HEK293 (cell line): ENCODE measurements at regions not wholly inside any gene's neighbourhood (a gene's known extent, or its start where the extent isn't known, plus 50 kb on each side); places are given as distances from the start of the nearest gene placed in this dataset.

Source experiments
- CTCF ChIA-PET: fragments of 350-600 bp; formaldehyde crosslinking; extraction: SDS; loops from one replicate; lab custom pipeline; 2021; ENCODE audit warnings: antibody characterized with exemption; lab: Yijun Ruan, JAX
- POLR2A ChIA-PET: fragments of 300-600 bp; formaldehyde crosslinking; extraction: SDS; loops from one replicate; lab custom pipeline; 2020; ENCODE audit warnings: antibody characterized with exemption, inconsistent platforms; lab: Yijun Ruan, JAX
- H3K27ac ChIP-seq: fragments of 200-500 bp; sonication (Bioruptor generic); 2 replicates; pipeline ENCODE4 v1.5.1; 2014; ENCODE audit warnings: low read depth, low read length, control low read depth, inconsistent platforms; ENCODE audit errors: extremely low read depth
- H3K36me3 ChIP-seq, 2 experiments: fragments of 200-500 bp in 1 of 2; sonication (Bioruptor generic) in 1 of 2; 1 replicate in 1 of 2; 2 replicates in 1 of 2; pipeline ENCODE4 v1.5.1; 2014 to 2017; ENCODE audit warnings: inconsistent platforms in 2 of 2, low read length in 2 of 2; ENCODE audit not compliant: control insufficient read depth in 2 of 2, insufficient read depth in 1 of 2
- H3K4me1 ChIP-seq: fragments of 200-500 bp; sonication (Bioruptor generic); 2 replicates; pipeline ENCODE4 v1.5.1; 2014; ENCODE audit warnings: mild to moderate bottlenecking, low read length, inconsistent platforms; ENCODE audit not compliant: control insufficient read depth, insufficient read depth
- H3K4me3 ChIP-seq: 2 replicates; pipeline ENCODE4 v1.5.1; 2011; ENCODE audit warnings: low read depth, mild to moderate bottlenecking, control low read depth, low read length, moderate library complexity
- H3K9me3 ChIP-seq: fragments of 200-500 bp; sonication (Bioruptor generic); 2 replicates; pipeline ENCODE4 v1.5.1; 2014; ENCODE audit warnings: low read depth, low read length, inconsistent platforms; ENCODE audit not compliant: control insufficient read depth, insufficient read depth
- HOXD13 ChIP-seq: sonication (generic); formaldehyde crosslinking; IDR thresholded peaks from 2 replicates; pipeline ENCODE4 v1.8.0; 2022; ENCODE audit warnings: missing genetic modification reagents, borderline replicate concordance
- INSM2 ChIP-seq: fragments of 450-650 bp; formaldehyde crosslinking; IDR thresholded peaks from 2 replicates; pipeline ENCODE4 v1.5.1; 2016; ENCODE audit warnings: missing biosample characterization, missing genetic modification characterization
- KLF10 ChIP-seq: fragments of 450-650 bp; IDR thresholded peaks from 2 replicates; pipeline ENCODE4 v1.5.1; 2018; ENCODE audit warnings: missing biosample characterization, mild to moderate bottlenecking, missing genetic modification characterization
- PRDM4 ChIP-seq: fragments of 450-650 bp; formaldehyde crosslinking; IDR thresholded peaks from 2 replicates; pipeline ENCODE4 v1.5.1; 2017; ENCODE audit warnings: missing biosample characterization, missing genetic modification characterization
- WT1 ChIP-seq: fragments of 450-650 bp; formaldehyde crosslinking; IDR thresholded peaks from 2 replicates; pipeline ENCODE4 v1.5.1; 2016; ENCODE audit warnings: missing biosample characterization, missing genetic modification characterization
- ZBTB44 ChIP-seq: fragments of 450-650 bp; IDR thresholded peaks from 2 replicates; pipeline ENCODE4 v1.5.1; 2018; ENCODE audit warnings: missing biosample characterization, mild to moderate bottlenecking, missing genetic modification characterization
- ZBTB6 ChIP-seq: fragments of 450-650 bp; formaldehyde crosslinking; IDR thresholded peaks from 2 replicates; pipeline ENCODE4 v1.5.1; 2017; ENCODE audit warnings: missing biosample characterization, missing genetic modification characterization
- ZFP37 ChIP-seq: fragments of 450-650 bp; formaldehyde crosslinking; IDR thresholded peaks from 2 replicates; pipeline ENCODE4 v1.5.1; 2016; ENCODE audit warnings: missing biosample characterization, missing genetic modification characterization
- ZNF138 ChIP-seq: fragments of 450-650 bp; formaldehyde crosslinking; IDR thresholded peaks from 2 replicates; pipeline ENCODE4 v1.5.1; 2016; ENCODE audit warnings: missing biosample characterization, missing genetic modification characterization, borderline replicate concordance
- ZNF140 ChIP-seq: fragments of 450-650 bp; formaldehyde crosslinking; IDR thresholded peaks from 2 replicates; pipeline ENCODE4 v1.5.1; 2016; ENCODE audit warnings: missing biosample characterization, missing genetic modification characterization
- ZNF366 ChIP-seq: fragments of 450-650 bp; formaldehyde crosslinking; conservative IDR thresholded peaks from 2 replicates; pipeline ENCODE4 v1.5.1; 2016; ENCODE audit warnings: missing biosample characterization, missing genetic modification characterization
- ZNF398 ChIP-seq: fragments of 450-650 bp; formaldehyde crosslinking; IDR thresholded peaks from 2 replicates; pipeline ENCODE4 v1.5.1; 2017; ENCODE audit warnings: missing biosample characterization, missing genetic modification characterization
- ZNF423 ChIP-seq: fragments of 450-650 bp; formaldehyde crosslinking; IDR thresholded peaks from 2 replicates; pipeline ENCODE4 v1.5.1; 2016; ENCODE audit warnings: missing biosample characterization, missing genetic modification characterization
- ZNF433 ChIP-seq: fragments of 450-650 bp; formaldehyde crosslinking; IDR thresholded peaks from 2 replicates; pipeline ENCODE4 v1.5.1; 2016; ENCODE audit warnings: missing biosample characterization, missing genetic modification characterization, low read depth
- ZNF549 ChIP-seq: fragments of 450-650 bp; IDR thresholded peaks from 2 replicates; pipeline ENCODE4 v1.5.1; 2018; ENCODE audit warnings: missing biosample characterization, missing genetic modification characterization, mild to moderate bottlenecking, inconsistent platforms, moderate library complexity
- ZNF558 ChIP-seq: fragments of 450-650 bp; formaldehyde crosslinking; IDR thresholded peaks from 2 replicates; pipeline ENCODE4 v1.5.1; 2016; ENCODE audit warnings: missing biosample characterization, missing genetic modification characterization
- ZNF560 ChIP-seq: fragments of 450-650 bp; formaldehyde crosslinking; IDR thresholded peaks from 2 replicates; pipeline ENCODE4 v1.5.1; 2017; ENCODE audit warnings: missing biosample characterization, missing genetic modification characterization, borderline replicate concordance
- ZNF571 ChIP-seq: fragments of 450-650 bp; formaldehyde crosslinking; IDR thresholded peaks from 2 replicates; pipeline ENCODE4 v1.5.0; 2017; ENCODE audit warnings: missing biosample characterization, missing genetic modification characterization
- ZNF585B ChIP-seq: fragments of 450-650 bp; formaldehyde crosslinking; IDR thresholded peaks from 2 replicates; pipeline ENCODE4 v1.5.1; 2016; ENCODE audit warnings: missing biosample characterization, missing genetic modification characterization
- ZNF621 ChIP-seq: fragments of 450-650 bp; formaldehyde crosslinking; IDR thresholded peaks from 2 replicates; pipeline ENCODE4 v1.5.1; 2017; ENCODE audit warnings: missing biosample characterization, missing genetic modification characterization
- ZNF639 ChIP-seq: fragments of 450-650 bp; formaldehyde crosslinking; IDR thresholded peaks from 2 replicates; pipeline ENCODE4 v1.5.1; 2016; ENCODE audit warnings: missing biosample characterization, missing genetic modification characterization
- ZNF645 ChIP-seq: fragments of 450-650 bp; formaldehyde crosslinking; IDR thresholded peaks from 2 replicates; pipeline ENCODE4; 2016; ENCODE audit warnings: missing biosample characterization, missing genetic modification characterization
- ZNF677 ChIP-seq: fragments of 450-650 bp; IDR thresholded peaks from 2 replicates; pipeline ENCODE4 v1.5.0; 2018; ENCODE audit warnings: missing biosample characterization, mild to moderate bottlenecking, missing genetic modification characterization, moderate library complexity
- ZNF843 ChIP-seq: fragments of 450-650 bp; formaldehyde crosslinking; IDR thresholded peaks from 2 replicates; pipeline ENCODE4 v1.5.1; 2016; ENCODE audit warnings: missing biosample characterization, missing genetic modification characterization

- CTCF ChIA-PET, result interaction anchor here (0.5 kb wide), 1 partner anchor 214 kb away, joined by 3 read pairs; no protein-coding TSS in a partner anchor
- POLR2A ChIA-PET, result interaction anchor here (0.6 kb wide), 1 partner anchor 241 kb away, joined by 3 read pairs; no protein-coding TSS in a partner anchor
- Histone ChIP-seq H3K36me3 (no peaks in the 10 kb centered on the region), H3K4me1 (no peaks in the 10 kb centered on the region), H3K9me3 (no peaks in the 10 kb centered on the region), H3K27ac (no peak overlapping the region), H3K4me3 (no peak overlapping the region)
- TF ChIP-seq ZNF138 (tag by site-specific recombination) (no peak), HOXD13 (CRISPR knock-in tag) (no peak), ZNF549 (tag by site-specific recombination) (no peak), ZNF585B (no peak), ZBTB44 (tag by site-specific recombination) (no peak), ZBTB6 (tag by site-specific recombination) (no peak), ZNF560 (no peak), ZNF571 (tag by site-specific recombination) (no peak), ZFP37 (tag by site-specific recombination) (no peak), ZNF398 (tag by site-specific recombination) (no peak), ZNF140 (tag by site-specific recombination) (no peak)
These were observed 75.6 kb upstream of the SLC22A23 start for GRCh38 chr6:3532296-3532916.

- no peaks in the 10 kb centered on the region for H3K4me1 ChIP-seq
- H3K9me3 ChIP-seq, result no peaks in the 10 kb centered on the region
- POLR2A ChIA-PET, result no interaction called here
- no peak overlapping the region for H3K27ac ChIP-seq
- H3K36me3 ChIP-seq, result no peaks in the 10 kb centered on the region
- CTCF ChIA-PET, result no interaction called here
- no peak overlapping the region for H3K4me3 ChIP-seq
- TF ChIP-seq KLF10 (no peak), ZNF621 (no peak), ZNF433 (tag by site-specific recombination) (no peak), WT1 (tag by site-specific recombination) (no peak), ZNF560 (no peak), ZNF843 (tag by site-specific recombination) (no peak), ZNF639 (no peak), INSM2 (tag by site-specific recombination) (no peak), ZNF423 (tag by site-specific recombination) (no peak), ZNF366 (tag by site-specific recombination) (no peak), ZNF645 (tag by site-specific recombination) (no peak), ZNF558 (tag by site-specific recombination) (no peak), ZNF677 (tag by site-specific recombination) (no peak), PRDM4 (tag by site-specific recombination) (no peak)
These were observed 74.6 kb upstream of the SLC22A23 start for GRCh38 chr6:3531481-3531880.
